ENCODE measurements at regions not wholly inside any gene's neighbourhood (a gene's known extent, or its start where the extent isn't known, plus 50 kb on each side); places are given as distances from the start of the nearest gene placed in this dataset.
"Not testable (repeated sequence)": the region's sequence is repeated elsewhere in the genome, so short reads cannot be mapped to it uniquely, and the experiment has no call there.

- TF ChIP-seq EZH2 (IDR thresholded peaks at IDR 0.05; ENCODE audit: insufficient read depth, poor library complexity, severe bottlenecking); EZH2phosphoT487 (IDR thresholded peaks at IDR 0.05; ENCODE audit: insufficient read depth, low read depth): not testable (repeated sequence)
Observed at GRCh38 chr10:44754355-44754754, 156.8 kb upstream of the TMEM72 start.
